Body of pancreas (tissue), 4 donors: ENCODE measurements at regions not wholly inside any gene's neighbourhood (a gene's known extent, or its start where the extent isn't known, plus 50 kb on each side); places are given as distances from the start of the nearest gene placed in this dataset.

Experiments
- POLR2A ChIP-seq, 3 donors: fragments of 450-650 bp; IDR thresholded peaks; one replicate each; pipeline ENCODE4 v1.6.1; 2016; ENCODE audit warnings: antibody characterized with exemption in 3 of 3, mild to moderate bottlenecking in 2 of 3
- TF ChIP-seq, protein P1 (sequence below), 7 experiments: fragments of 450-650 bp in 4 of 7; fragments of 200-600 bp in 3 of 7; sonication (generic) in 3 of 7; IDR thresholded peaks; one replicate each; pipeline ENCODE4 v1.5.1; 2016 to 2019; ENCODE audit warnings: antibody characterized with exemption in 7 of 7

DNA sequence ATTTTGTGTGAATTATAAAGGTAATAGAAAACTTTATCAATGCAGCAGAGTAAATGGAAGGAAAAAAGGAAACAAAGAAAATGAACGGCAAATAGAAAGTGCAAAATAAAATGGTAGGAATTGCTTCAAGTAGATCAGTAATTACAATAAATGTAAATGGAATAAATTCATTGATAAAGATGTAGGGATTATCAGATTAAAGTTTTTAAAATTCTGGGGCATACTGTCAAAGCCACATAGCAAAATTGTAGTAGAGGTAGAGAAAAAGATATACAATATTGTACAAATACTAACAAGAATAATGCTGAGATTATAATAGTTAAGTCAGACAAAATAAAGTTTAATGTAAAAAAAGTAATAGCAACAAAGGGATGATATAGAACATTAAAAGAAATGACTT, 94.7 kb downstream of the SMIM20 start:
- TF ChIP-seq, protein P1, sequence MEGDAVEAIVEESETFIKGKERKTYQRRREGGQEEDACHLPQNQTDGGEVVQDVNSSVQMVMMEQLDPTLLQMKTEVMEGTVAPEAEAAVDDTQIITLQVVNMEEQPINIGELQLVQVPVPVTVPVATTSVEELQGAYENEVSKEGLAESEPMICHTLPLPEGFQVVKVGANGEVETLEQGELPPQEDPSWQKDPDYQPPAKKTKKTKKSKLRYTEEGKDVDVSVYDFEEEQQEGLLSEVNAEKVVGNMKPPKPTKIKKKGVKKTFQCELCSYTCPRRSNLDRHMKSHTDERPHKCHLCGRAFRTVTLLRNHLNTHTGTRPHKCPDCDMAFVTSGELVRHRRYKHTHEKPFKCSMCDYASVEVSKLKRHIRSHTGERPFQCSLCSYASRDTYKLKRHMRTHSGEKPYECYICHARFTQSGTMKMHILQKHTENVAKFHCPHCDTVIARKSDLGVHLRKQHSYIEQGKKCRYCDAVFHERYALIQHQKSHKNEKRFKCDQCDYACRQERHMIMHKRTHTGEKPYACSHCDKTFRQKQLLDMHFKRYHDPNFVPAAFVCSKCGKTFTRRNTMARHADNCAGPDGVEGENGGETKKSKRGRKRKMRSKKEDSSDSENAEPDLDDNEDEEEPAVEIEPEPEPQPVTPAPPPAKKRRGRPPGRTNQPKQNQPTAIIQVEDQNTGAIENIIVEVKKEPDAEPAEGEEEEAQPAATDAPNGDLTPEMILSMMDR (IDR thresholded peaks at IDR 0.05): no peak
- no peak for TF ChIP-seq POLR2A (IDR thresholded peaks at IDR 0.05)
